ENCODE measurements at regions not wholly inside any gene's neighbourhood (a gene's known extent, or its start where the extent isn't known, plus 50 kb on each side); places are given as distances from the start of the nearest gene placed in this dataset.

DNA sequence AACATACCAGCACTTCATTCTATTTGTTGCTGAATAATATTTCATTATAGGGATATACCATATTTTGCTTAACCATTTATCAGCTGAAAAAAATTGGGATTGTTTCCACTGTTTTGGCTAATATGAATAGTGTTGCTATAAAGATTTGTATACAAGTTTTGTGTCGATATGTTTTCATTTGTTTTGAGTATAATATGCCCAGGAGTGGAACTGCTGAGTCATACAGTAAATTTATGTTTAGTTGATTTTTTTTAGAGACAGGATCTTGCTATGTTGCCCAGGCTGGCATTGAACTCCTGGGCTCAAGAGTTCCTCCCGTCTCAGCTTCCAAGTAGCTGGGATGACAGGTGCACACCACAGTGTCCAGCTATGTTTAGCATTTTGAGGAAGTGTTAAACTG is 131.5 kb upstream of the TMCC3 start:
- Histone ChIP-seq H3K9ac (ENCODE audit: insufficient read depth in 1 of 2, low read length in 2 of 2) (no peak overlapping the region), H3K27ac (ENCODE audit: low read depth in 1 of 2, low read length in 1 of 2) (no peak overlapping the region), H3K9me3 (ENCODE audit: control insufficient read depth in 4 of 4, insufficient read depth in 3 of 4, low read length in 3 of 4) (peaks cover 0 to 2% (median 0%) of the 10 kb centered on the region in 4 donors), H3K4me1 (ENCODE audit: control insufficient read depth in 5 of 5, insufficient read depth in 5 of 5, low read length in 5 of 5) (peaks cover 0 to 12% (median 4%) of the 10 kb centered on the region in 5 donors), H3K27me3 (ENCODE audit: control insufficient read depth in 3 of 3, insufficient read depth in 3 of 3, low read length in 2 of 3) (no peaks in the 10 kb centered on the region), H3K36me3 (ENCODE audit: control insufficient read depth in 4 of 4, insufficient read depth in 4 of 4, low read length in 4 of 4) (no peaks in the 10 kb centered on the region), H3K4me3 (no peak overlapping the region)
- TF ChIP-seq, protein P1, sequence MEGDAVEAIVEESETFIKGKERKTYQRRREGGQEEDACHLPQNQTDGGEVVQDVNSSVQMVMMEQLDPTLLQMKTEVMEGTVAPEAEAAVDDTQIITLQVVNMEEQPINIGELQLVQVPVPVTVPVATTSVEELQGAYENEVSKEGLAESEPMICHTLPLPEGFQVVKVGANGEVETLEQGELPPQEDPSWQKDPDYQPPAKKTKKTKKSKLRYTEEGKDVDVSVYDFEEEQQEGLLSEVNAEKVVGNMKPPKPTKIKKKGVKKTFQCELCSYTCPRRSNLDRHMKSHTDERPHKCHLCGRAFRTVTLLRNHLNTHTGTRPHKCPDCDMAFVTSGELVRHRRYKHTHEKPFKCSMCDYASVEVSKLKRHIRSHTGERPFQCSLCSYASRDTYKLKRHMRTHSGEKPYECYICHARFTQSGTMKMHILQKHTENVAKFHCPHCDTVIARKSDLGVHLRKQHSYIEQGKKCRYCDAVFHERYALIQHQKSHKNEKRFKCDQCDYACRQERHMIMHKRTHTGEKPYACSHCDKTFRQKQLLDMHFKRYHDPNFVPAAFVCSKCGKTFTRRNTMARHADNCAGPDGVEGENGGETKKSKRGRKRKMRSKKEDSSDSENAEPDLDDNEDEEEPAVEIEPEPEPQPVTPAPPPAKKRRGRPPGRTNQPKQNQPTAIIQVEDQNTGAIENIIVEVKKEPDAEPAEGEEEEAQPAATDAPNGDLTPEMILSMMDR (IDR thresholded peaks at IDR 0.05; ENCODE audit: control extremely low read depth, extremely low read depth): no peak
- ATAC-seq (ENCODE audit: insufficient read depth, low FRiP score) (no peak), DNase-seq (no peak)
- 89 to 93% methylated on average over 2 of the region's 2 CpGs for whole genome bisulfite sequencing, 2 donors

DNA sequence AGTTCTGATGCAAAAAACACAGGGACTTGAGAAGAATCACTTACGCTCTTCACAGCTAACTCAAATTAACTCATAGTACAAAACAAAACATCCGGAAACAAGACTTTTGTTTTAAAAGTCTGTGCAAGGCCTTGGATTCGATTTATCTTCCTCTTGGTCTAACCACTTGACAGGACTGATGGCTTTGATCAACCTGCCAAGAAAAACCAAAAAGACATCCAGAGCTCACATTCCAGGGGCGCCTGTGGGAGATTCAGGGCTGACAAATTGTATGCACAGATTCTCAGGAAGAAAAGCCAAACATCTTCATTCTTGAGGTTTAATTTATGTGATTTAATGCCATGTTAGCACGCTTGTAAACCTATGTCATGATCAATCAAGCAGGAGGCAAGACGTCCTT is 129.1 kb upstream of the TMCC3 start:
- DNase-seq (peak in 2 of 3 donors; percentile 56 to 71), ATAC-seq (ENCODE audit: insufficient read depth, low FRiP score) (no peak)
- WGBS, 2 donors: 45 to 64% methylated on average over 6 of the region's 6 CpGs
- Histone ChIP-seq H3K4me3 (no peak overlapping the region), H3K9me3 (ENCODE audit: control insufficient read depth in 4 of 4, insufficient read depth in 3 of 4, low read length in 3 of 4) (no peaks in the 10 kb centered on the region), H3K27me3 (ENCODE audit: control insufficient read depth in 3 of 3, insufficient read depth in 3 of 3, low read length in 2 of 3) (no peaks in the 10 kb centered on the region), H3K27ac (ENCODE audit: low read depth in 1 of 2, low read length in 1 of 2) (no peak overlapping the region), H3K9ac (ENCODE audit: insufficient read depth in 1 of 2, low read length in 2 of 2) (no peak overlapping the region), H3K4me1 (ENCODE audit: control insufficient read depth in 5 of 5, insufficient read depth in 5 of 5, low read length in 5 of 5) (peaks cover 0 to 12% (median 4%) of the 10 kb centered on the region in 5 donors), H3K36me3 (ENCODE audit: control insufficient read depth in 4 of 4, insufficient read depth in 4 of 4, low read length in 4 of 4) (no peaks in the 10 kb centered on the region)
- TF ChIP-seq, protein P1 (IDR thresholded peaks at IDR 0.05; ENCODE audit: control extremely low read depth, extremely low read depth): no peak

DNA sequence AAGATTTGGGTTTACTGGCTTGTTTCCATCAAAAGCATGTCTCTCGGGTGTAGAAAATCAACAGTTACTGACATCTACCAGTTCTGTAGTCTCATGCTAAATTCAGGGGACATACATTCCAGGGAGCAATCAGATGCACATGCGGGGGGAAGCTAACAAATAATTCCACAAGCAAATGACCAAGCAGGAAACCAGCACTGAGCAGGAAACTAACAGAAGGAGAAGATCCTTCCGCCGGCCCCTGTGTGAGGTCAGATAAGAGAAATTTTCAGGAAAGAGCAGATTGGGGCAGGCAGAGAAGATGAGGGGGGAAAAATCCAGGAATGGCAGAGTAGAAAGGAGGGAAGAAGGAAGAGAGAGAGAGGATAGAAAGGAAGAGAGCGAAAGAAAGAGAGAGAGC is 127.6 kb upstream of the TMCC3 start:
- Histone ChIP-seq H3K9ac (ENCODE audit: insufficient read depth in 1 of 2, low read length in 2 of 2) (no peak overlapping the region), H3K4me3 (no peak overlapping the region), H3K36me3 (ENCODE audit: control insufficient read depth in 4 of 4, insufficient read depth in 4 of 4, low read length in 4 of 4) (no peaks in the 10 kb centered on the region), H3K27me3 (ENCODE audit: control insufficient read depth in 3 of 3, insufficient read depth in 3 of 3, low read length in 2 of 3) (no peaks in the 10 kb centered on the region), H3K4me1 (ENCODE audit: control insufficient read depth in 5 of 5, insufficient read depth in 5 of 5, low read length in 5 of 5) (peaks cover 0 to 5% (median 4%) of the 10 kb centered on the region in 5 donors), H3K27ac (ENCODE audit: low read depth in 1 of 2, low read length in 1 of 2) (no peak overlapping the region), H3K9me3 (ENCODE audit: control insufficient read depth in 4 of 4, insufficient read depth in 3 of 4, low read length in 3 of 4) (peaks cover 0 to 2% (median 0%) of the 10 kb centered on the region in 4 donors)
- ATAC-seq (ENCODE audit: insufficient read depth, low FRiP score) (no peak), DNase-seq (no peak)
- 32 to 48% methylated on average over 5 of the region's 5 CpGs for WGBS, 2 donors
- TF ChIP-seq, protein P1 (IDR thresholded peaks at IDR 0.05; ENCODE audit: control extremely low read depth, extremely low read depth): no peak

DNA sequence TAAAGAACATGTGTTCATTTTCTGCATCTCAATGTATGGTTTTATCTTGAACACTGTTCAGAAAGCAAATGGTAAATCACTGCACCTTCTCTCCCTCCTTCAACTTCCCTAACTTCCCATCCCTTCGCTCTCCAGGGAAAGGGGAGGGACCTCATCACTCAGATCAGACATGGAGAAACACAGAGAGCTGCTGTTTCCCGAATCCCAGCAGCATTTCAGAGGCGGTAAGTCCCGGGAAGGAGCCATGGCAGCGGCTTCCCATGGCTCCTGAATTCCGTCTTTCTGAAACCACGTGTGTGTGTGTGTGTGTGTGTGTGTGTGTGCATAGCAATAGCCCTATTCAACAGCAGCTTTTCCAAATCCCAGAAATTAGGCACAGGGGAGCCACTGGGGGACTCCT is 125.4 kb upstream of the TMCC3 start:
- WGBS, 2 donors: 81 to 90% methylated on average over 7 of the region's 7 CpGs
- Histone ChIP-seq H3K9me3 (ENCODE audit: control insufficient read depth in 4 of 4, insufficient read depth in 3 of 4, low read length in 3 of 4) (peaks cover 0 to 2% (median 0%) of the 10 kb centered on the region in 4 donors), H3K9ac (ENCODE audit: insufficient read depth in 1 of 2, low read length in 2 of 2) (no peak overlapping the region), H3K4me1 (ENCODE audit: control insufficient read depth in 5 of 5, insufficient read depth in 5 of 5, low read length in 5 of 5) (peaks cover 1 to 14% (median 7%) of the 10 kb centered on the region in 5 donors), H3K27ac (ENCODE audit: low read depth in 1 of 2, low read length in 1 of 2) (no peak overlapping the region), H3K36me3 (ENCODE audit: control insufficient read depth in 4 of 4, insufficient read depth in 4 of 4, low read length in 4 of 4) (no peaks in the 10 kb centered on the region), H3K4me3 (no peak overlapping the region), H3K27me3 (ENCODE audit: control insufficient read depth in 3 of 3, insufficient read depth in 3 of 3, low read length in 2 of 3) (no peaks in the 10 kb centered on the region)
- TF ChIP-seq, protein P1 (IDR thresholded peaks at IDR 0.05; ENCODE audit: control extremely low read depth, extremely low read depth): no peak
- no peak for ATAC-seq (ENCODE audit: insufficient read depth, low FRiP score)
- no peak for DNase-seq

Measured in lung (tissue), 11 donors.